WTC11 (cell line): ENCODE measurements at regions not wholly inside any gene's neighbourhood (a gene's known extent, or its start where the extent isn't known, plus 50 kb on each side); places are given as distances from the start of the nearest gene placed in this dataset.

Experiments used
- CTCF ChIP-seq: fragments of 200-600 bp; IDR thresholded peaks from 2 replicates; pipeline ENCODE4 v1.8.0; 2022; ENCODE audit warnings: antibody characterized with exemption
- NFYB ChIP-seq: sonication (generic); formaldehyde crosslinking; conservative IDR thresholded peaks from 2 replicates; pipeline ENCODE4 v1.8.0; 2022; ENCODE audit warnings: low read depth, missing genetic modification reagents
- TEAD1 ChIP-seq: sonication (generic); formaldehyde crosslinking; IDR thresholded peaks from 2 replicates; pipeline ENCODE4 v1.8.0; 2022; ENCODE audit warnings: mild to moderate bottlenecking, missing genetic modification reagents
- TF ChIP-seq, protein P1 (sequence below): sonication (generic); formaldehyde crosslinking; IDR thresholded peaks from 2 replicates; pipeline ENCODE4 v1.8.1; 2023; ENCODE audit warnings: mild to moderate bottlenecking, missing genetic modification reagents

- no peak for TF ChIP-seq NFYB (CRISPR knock-in tag)
- TF ChIP-seq CTCF, result no peak
- TF ChIP-seq TEAD1 (CRISPR knock-in tag), result no peak
- TF ChIP-seq, protein P1, sequence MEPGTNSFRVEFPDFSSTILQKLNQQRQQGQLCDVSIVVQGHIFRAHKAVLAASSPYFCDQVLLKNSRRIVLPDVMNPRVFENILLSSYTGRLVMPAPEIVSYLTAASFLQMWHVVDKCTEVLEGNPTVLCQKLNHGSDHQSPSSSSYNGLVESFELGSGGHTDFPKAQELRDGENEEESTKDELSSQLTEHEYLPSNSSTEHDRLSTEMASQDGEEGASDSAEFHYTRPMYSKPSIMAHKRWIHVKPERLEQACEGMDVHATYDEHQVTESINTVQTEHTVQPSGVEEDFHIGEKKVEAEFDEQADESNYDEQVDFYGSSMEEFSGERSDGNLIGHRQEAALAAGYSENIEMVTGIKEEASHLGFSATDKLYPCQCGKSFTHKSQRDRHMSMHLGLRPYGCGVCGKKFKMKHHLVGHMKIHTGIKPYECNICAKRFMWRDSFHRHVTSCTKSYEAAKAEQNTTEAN (CRISPR knock-in tag), result no peak
Measured at GRCh38 chr5:90301248-90301647, 108.3 kb downstream of the CETN3 start.
